SK-N-SH (cell line): ENCODE measurements at regions not wholly inside any gene's neighbourhood (a gene's known extent, or its start where the extent isn't known, plus 50 kb on each side); places are given as distances from the start of the nearest gene placed in this dataset.

Source experiments
- CTCF ChIA-PET: fragments of 300-600, 350-600 bp; formaldehyde crosslinking; extraction: SDS; loops from one replicate; lab custom pipeline; 2021; lab: Yijun Ruan, JAX
- POLR2A ChIA-PET: fragments of 350-600 bp; sonication (Branson Sonifier 250); formaldehyde crosslinking; extraction: SDS; loops from one replicate; lab custom pipeline; 2020; ENCODE audit warnings: antibody characterized with exemption, inconsistent platforms; lab: Yijun Ruan, JAX
- DNase-seq: peaks from one replicate; pipeline ENCODE4 v3.0.0; 2012
- H2AFZ ChIP-seq: fragments of 200-600 bp; sonication (generic); 2 replicates; pipeline ENCODE4 v1.8.1; 2016; ENCODE audit warnings: antibody characterized with exemption, mild to moderate bottlenecking, low read depth
- H3F3A ChIP-seq: fragments of 200-600 bp; sonication (generic); replicated peaks from 2 replicates; pipeline ENCODE3; 2016; ENCODE audit warnings: antibody characterized with exemption, mild to moderate bottlenecking; ENCODE audit not compliant: insufficient read depth
- H3K27ac ChIP-seq, 2 experiments: fragments of 200-500 bp in 1 of 2; fragments of 200-600 bp in 1 of 2; sonication (Bioruptor generic) in 1 of 2; sonication (generic), shearing (Covaris generic) in 1 of 2; 2 replicates each; pipeline versions ENCODE4 v1.5.1 to v1.6.1; 2014 to 2016; ENCODE audit warnings: low read depth in 2 of 2, inconsistent platforms in 1 of 2, low read length in 1 of 2, mild to moderate bottlenecking in 1 of 2, mixed read lengths in 1 of 2
- H3K27me3 ChIP-seq: fragments of 200-600 bp; sonication (generic), shearing (Covaris generic); 2 replicates; pipeline ENCODE4 v1.6.1; 2016; ENCODE audit warnings: mixed run types; ENCODE audit not compliant: insufficient read depth
- H3K36me3 ChIP-seq, 2 experiments: fragments of 200-500 bp in 1 of 2; fragments of 200-600 bp in 1 of 2; sonication (Bioruptor generic) in 1 of 2; sonication (generic) in 1 of 2; replicated peaks in 1 of 2; 2 replicates each; pipeline versions ENCODE3 to v1.5.1; 2014 to 2016; ENCODE audit warnings: low read length in 1 of 2, mild to moderate bottlenecking in 1 of 2; ENCODE audit not compliant: insufficient read depth in 2 of 2, control insufficient read depth in 1 of 2
- H3K4me1 ChIP-seq, 2 experiments: fragments of 200-500 bp in 1 of 2; fragments of 200-600 bp in 1 of 2; sonication (Bioruptor generic) in 1 of 2; sonication (generic), shearing (Covaris generic) in 1 of 2; 2 replicates each; pipeline versions ENCODE4 v1.5.1 to v1.6.1; 2014 to 2016; ENCODE audit warnings: low read depth in 1 of 2, low read length in 1 of 2, mixed run types in 1 of 2; ENCODE audit not compliant: insufficient read depth in 2 of 2, control insufficient read depth in 1 of 2
- H3K4me2 ChIP-seq: fragments of 200-600 bp; sonication (generic), shearing (Covaris generic); 2 replicates; pipeline ENCODE4 v1.6.1; 2017; ENCODE audit warnings: mixed run types
- H3K4me3 ChIP-seq, 2 experiments: fragments of 200-500 bp in 1 of 2; fragments of 200-600 bp in 1 of 2; sonication (Bioruptor generic) in 1 of 2; sonication (generic), shearing (Covaris generic) in 1 of 2; 2 replicates each; pipeline versions ENCODE4 v1.5.1 to v1.8.1; 2014 to 2016; ENCODE audit warnings: low read depth in 2 of 2, inconsistent platforms in 1 of 2, low read length in 1 of 2, mild to moderate bottlenecking in 1 of 2, mixed read lengths in 1 of 2, moderate library complexity in 1 of 2
- H3K79me2 ChIP-seq: fragments of 200-600 bp; sonication (generic); 2 replicates; pipeline ENCODE4 v1.8.1; 2017; ENCODE audit warnings: mild to moderate bottlenecking; ENCODE audit not compliant: insufficient read depth
- H3K9ac ChIP-seq: fragments of 200-600 bp; sonication (generic); 2 replicates; pipeline ENCODE4 v1.6.1; 2017; ENCODE audit warnings: mixed run types
- H3K9me2 ChIP-seq: fragments of 200-600 bp; sonication (generic); 2 replicates; pipeline ENCODE4 v1.6.1; 2017; ENCODE audit warnings: mixed run types
- H3K9me3 ChIP-seq: fragments of 200-600 bp; sonication (generic); 2 replicates; pipeline ENCODE4 v1.6.1; 2017; ENCODE audit warnings: mixed run types, mild to moderate bottlenecking, moderate library complexity
- H4K20me1 ChIP-seq: fragments of 200-600 bp; sonication (generic); 2 replicates; pipeline ENCODE4 v1.6.1; 2017; ENCODE audit warnings: mild to moderate bottlenecking, mixed run types; ENCODE audit not compliant: insufficient read depth
- ELF1 ChIP-seq: IDR thresholded peaks from 2 replicates; pipeline ENCODE4 v1.4.0; 2012
- EP300 ChIP-seq, 2 experiments: IDR thresholded peaks; 2 replicates each; pipeline versions ENCODE4 v1.4.0 to v1.6.1; 2012; ENCODE audit warnings: borderline replicate concordance in 1 of 2, low read depth in 1 of 2, low read length in 1 of 2
- FOSL2 ChIP-seq: IDR thresholded peaks from 2 replicates; pipeline ENCODE4 v1.4.0; 2012; ENCODE audit warnings: low read depth, mild to moderate bottlenecking, moderate library complexity, borderline replicate concordance
- FOXJ3 ChIP-seq: sonication (generic); formaldehyde crosslinking; IDR thresholded peaks from 2 replicates; pipeline ENCODE4 v1.5.1; 2020; ENCODE audit warnings: mild to moderate bottlenecking, missing genetic modification reagents
- FOXM1 ChIP-seq: IDR thresholded peaks from 2 replicates; pipeline ENCODE4 v1.4.0; 2012; ENCODE audit warnings: low read depth, mild to moderate bottlenecking
- GABPA ChIP-seq: IDR thresholded peaks from 2 replicates; pipeline ENCODE4 v1.4.0; 2012; ENCODE audit warnings: low read depth, mild to moderate bottlenecking
- JUND ChIP-seq: IDR thresholded peaks from 2 replicates; pipeline ENCODE4 v1.4.0; 2012
- MXI1 ChIP-seq: IDR thresholded peaks from 2 replicates; pipeline ENCODE4 v1.6.1; 2012; ENCODE audit warnings: mild to moderate bottlenecking, low read depth, low read length, improper control_type of control experiment
- NRF1 ChIP-seq: IDR thresholded peaks from 2 replicates; pipeline ENCODE4 v1.6.1; 2012; ENCODE audit warnings: low read depth, mild to moderate bottlenecking, low read length
- RAD21 ChIP-seq: IDR thresholded peaks from 2 replicates; pipeline ENCODE4 v1.6.1; 2012; ENCODE audit warnings: mild to moderate bottlenecking, low read length
- RFX5 ChIP-seq: IDR thresholded peaks from 2 replicates; pipeline ENCODE4 v1.6.1; 2012; ENCODE audit warnings: mild to moderate bottlenecking, improper control_type of control experiment, low read length
- RXRA ChIP-seq: IDR thresholded peaks from 2 replicates; pipeline ENCODE4 v1.4.0; 2012; ENCODE audit warnings: low read depth, mild to moderate bottlenecking, borderline replicate concordance
- SIN3A ChIP-seq: IDR thresholded peaks from 2 replicates; pipeline ENCODE4 v1.6.1; 2012; ENCODE audit warnings: low read depth, mild to moderate bottlenecking, low read length, moderate library complexity, borderline replicate concordance
- SMC3 ChIP-seq: IDR thresholded peaks from 2 replicates; pipeline ENCODE4 v1.6.1; 2012; ENCODE audit warnings: low read depth, low read length, improper control_type of control experiment
- TCF12 ChIP-seq: IDR thresholded peaks from 2 replicates; pipeline ENCODE4 v1.4.0; 2012
- TEAD4 ChIP-seq: IDR thresholded peaks from 2 replicates; pipeline ENCODE4 v1.4.0; 2012; ENCODE audit warnings: mild to moderate bottlenecking, borderline replicate concordance; ENCODE audit not compliant: insufficient read depth
- WGBS: methylation state at CpG from one replicate; pipeline ENCODE4 v1.1.6; 2017; ENCODE audit warnings: low lambda C conversion rate; 5-methylcytosine and 5-hydroxymethylcytosine counted together
- TF ChIP-seq, protein P1 (sequence below): IDR thresholded peaks from 2 replicates; pipeline ENCODE4 v1.4.0; 2012; ENCODE audit warnings: low read depth, borderline replicate concordance
- TF ChIP-seq, protein P2 (sequence below): IDR thresholded peaks from 2 replicates; pipeline ENCODE4; 2012
- TF ChIP-seq, protein P3 (sequence below): IDR thresholded peaks from 2 replicates; pipeline ENCODE4 v1.6.1; 2012; ENCODE audit warnings: mild to moderate bottlenecking, low read depth, low read length, moderate library complexity
- TF ChIP-seq, protein P4 (sequence below): fragments of 200-600 bp; sonication (generic); IDR thresholded peaks from 2 replicates; pipeline ENCODE4 v1.6.1; 2017; ENCODE audit warnings: antibody characterized with exemption, mild to moderate bottlenecking, moderate library complexity
- TF ChIP-seq, protein P5 (sequence below): fragments of 150-350 bp; IDR thresholded peaks from 2 replicates; pipeline ENCODE4 v1.6.1; 2017; ENCODE audit warnings: antibody characterized with exemption, low read length, low read depth, borderline replicate concordance
- TF ChIP-seq, protein P6 (sequence below): IDR thresholded peaks from 2 replicates; pipeline ENCODE4 v1.4.0; 2012; ENCODE audit warnings: low read depth

DNA sequence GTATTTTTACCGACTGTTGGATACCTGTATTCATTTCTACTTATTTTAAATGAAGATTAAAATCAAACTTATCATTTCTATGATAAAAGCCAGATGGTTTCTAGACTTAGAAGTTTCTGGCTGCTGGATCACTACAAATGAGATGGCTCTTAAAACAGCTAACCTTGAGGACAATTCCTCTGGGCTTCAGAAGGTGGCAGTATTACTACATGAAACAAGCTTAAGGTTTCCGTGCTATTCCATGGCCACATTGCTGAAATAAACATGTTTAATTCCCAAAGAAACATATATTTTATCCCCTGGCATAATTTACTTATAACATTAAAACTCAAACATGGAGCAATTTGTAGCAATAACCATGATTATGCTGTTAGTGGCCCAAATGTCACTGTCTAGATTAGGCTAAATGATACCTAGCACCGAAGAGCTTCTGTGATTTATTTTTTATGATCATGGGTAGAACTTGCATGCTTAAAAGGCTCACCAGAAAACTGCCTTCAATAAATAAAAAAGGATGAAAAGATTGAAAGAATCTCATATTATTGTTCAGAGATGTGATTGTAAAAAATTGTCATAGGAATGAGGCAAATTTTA is 204.0 kb upstream of the NANOGP8 start:
- TF ChIP-seq MXI1 (no peak), FOXM1 (no peak), SIN3A (no peak), NRF1 (no peak), TCF12 (no peak), ELF1 (no peak), TEAD4 (0 out of 2 replicates have a peak, but pooled peaks have one; percentile 1), GABPA (no peak), JUND (no peak), RAD21 (peak; percentile 97), RXRA (no peak), SMC3 (peak; percentile 84), FOSL2 (no peak), EP300 (IDR thresholded peaks at IDR 0.05; ENCODE audit: borderline replicate concordance in 1 of 2, low read depth in 1 of 2, low read length in 1 of 2) (0 out of 4 replicates have a peak, but pooled peaks of 1 of the 2 experiments have one; percentile 2), RFX5 (no peak), FOXJ3 (CRISPR knock-in tag) (no peak)
- TF ChIP-seq, protein P1, sequence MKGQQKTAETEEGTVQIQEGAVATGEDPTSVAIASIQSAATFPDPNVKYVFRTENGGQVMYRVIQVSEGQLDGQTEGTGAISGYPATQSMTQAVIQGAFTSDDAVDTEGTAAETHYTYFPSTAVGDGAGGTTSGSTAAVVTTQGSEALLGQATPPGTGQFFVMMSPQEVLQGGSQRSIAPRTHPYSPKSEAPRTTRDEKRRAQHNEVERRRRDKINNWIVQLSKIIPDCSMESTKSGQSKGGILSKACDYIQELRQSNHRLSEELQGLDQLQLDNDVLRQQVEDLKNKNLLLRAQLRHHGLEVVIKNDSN, result no peak
- TF ChIP-seq, protein P2, sequence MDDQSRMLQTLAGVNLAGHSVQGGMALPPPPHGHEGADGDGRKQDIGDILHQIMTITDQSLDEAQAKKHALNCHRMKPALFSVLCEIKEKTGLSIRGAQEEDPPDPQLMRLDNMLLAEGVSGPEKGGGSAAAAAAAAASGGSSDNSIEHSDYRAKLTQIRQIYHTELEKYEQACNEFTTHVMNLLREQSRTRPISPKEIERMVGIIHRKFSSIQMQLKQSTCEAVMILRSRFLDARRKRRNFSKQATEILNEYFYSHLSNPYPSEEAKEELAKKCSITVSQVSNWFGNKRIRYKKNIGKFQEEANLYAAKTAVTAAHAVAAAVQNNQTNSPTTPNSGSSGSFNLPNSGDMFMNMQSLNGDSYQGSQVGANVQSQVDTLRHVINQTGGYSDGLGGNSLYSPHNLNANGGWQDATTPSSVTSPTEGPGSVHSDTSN, result no peak
- TF ChIP-seq, protein P3, sequence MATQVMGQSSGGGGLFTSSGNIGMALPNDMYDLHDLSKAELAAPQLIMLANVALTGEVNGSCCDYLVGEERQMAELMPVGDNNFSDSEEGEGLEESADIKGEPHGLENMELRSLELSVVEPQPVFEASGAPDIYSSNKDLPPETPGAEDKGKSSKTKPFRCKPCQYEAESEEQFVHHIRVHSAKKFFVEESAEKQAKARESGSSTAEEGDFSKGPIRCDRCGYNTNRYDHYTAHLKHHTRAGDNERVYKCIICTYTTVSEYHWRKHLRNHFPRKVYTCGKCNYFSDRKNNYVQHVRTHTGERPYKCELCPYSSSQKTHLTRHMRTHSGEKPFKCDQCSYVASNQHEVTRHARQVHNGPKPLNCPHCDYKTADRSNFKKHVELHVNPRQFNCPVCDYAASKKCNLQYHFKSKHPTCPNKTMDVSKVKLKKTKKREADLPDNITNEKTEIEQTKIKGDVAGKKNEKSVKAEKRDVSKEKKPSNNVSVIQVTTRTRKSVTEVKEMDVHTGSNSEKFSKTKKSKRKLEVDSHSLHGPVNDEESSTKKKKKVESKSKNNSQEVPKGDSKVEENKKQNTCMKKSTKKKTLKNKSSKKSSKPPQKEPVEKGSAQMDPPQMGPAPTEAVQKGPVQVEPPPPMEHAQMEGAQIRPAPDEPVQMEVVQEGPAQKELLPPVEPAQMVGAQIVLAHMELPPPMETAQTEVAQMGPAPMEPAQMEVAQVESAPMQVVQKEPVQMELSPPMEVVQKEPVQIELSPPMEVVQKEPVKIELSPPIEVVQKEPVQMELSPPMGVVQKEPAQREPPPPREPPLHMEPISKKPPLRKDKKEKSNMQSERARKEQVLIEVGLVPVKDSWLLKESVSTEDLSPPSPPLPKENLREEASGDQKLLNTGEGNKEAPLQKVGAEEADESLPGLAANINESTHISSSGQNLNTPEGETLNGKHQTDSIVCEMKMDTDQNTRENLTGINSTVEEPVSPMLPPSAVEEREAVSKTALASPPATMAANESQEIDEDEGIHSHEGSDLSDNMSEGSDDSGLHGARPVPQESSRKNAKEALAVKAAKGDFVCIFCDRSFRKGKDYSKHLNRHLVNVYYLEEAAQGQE, result no peak
- TF ChIP-seq, protein P4, sequence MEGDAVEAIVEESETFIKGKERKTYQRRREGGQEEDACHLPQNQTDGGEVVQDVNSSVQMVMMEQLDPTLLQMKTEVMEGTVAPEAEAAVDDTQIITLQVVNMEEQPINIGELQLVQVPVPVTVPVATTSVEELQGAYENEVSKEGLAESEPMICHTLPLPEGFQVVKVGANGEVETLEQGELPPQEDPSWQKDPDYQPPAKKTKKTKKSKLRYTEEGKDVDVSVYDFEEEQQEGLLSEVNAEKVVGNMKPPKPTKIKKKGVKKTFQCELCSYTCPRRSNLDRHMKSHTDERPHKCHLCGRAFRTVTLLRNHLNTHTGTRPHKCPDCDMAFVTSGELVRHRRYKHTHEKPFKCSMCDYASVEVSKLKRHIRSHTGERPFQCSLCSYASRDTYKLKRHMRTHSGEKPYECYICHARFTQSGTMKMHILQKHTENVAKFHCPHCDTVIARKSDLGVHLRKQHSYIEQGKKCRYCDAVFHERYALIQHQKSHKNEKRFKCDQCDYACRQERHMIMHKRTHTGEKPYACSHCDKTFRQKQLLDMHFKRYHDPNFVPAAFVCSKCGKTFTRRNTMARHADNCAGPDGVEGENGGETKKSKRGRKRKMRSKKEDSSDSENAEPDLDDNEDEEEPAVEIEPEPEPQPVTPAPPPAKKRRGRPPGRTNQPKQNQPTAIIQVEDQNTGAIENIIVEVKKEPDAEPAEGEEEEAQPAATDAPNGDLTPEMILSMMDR, result peak; percentile 91
- TF ChIP-seq, protein P5, sequence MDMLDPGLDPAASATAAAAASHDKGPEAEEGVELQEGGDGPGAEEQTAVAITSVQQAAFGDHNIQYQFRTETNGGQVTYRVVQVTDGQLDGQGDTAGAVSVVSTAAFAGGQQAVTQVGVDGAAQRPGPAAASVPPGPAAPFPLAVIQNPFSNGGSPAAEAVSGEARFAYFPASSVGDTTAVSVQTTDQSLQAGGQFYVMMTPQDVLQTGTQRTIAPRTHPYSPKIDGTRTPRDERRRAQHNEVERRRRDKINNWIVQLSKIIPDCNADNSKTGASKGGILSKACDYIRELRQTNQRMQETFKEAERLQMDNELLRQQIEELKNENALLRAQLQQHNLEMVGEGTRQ, result no peak
- TF ChIP-seq, protein P6, sequence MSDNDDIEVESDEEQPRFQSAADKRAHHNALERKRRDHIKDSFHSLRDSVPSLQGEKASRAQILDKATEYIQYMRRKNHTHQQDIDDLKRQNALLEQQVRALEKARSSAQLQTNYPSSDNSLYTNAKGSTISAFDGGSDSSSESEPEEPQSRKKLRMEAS, result no peak
- TF ChIP-seq, all 33 proteins: peak for 5
- Histone ChIP-seq H3K9ac (no peak overlapping the region), H3K36me3 (no peaks in the 10 kb centered on the region), H3K4me2 (no peak overlapping the region), H3K4me3 (no peak overlapping the region), H3K79me2 (no peaks in the 10 kb centered on the region), H3K27ac (peak overlapping the region in 1 of 2 experiments; percentile 90; a peak in 2 of 4 replicates), H3K9me2 (no peaks in the 10 kb centered on the region), H2AFZ (no peak overlapping the region), H3F3A (peaks cover 14% of the 10 kb centered on the region), H3K9me3 (no peaks in the 10 kb centered on the region), H3K4me1 (peaks cover 13 to 36% of the 10 kb centered on the region in 2 experiments; a peak in 3 of 4 replicates), H3K27me3 (no peaks in the 10 kb centered on the region), H4K20me1 (no peaks in the 10 kb centered on the region)
- peak; percentile 58 for DNase-seq
- CTCF ChIA-PET, result interaction anchor here (0.6 to 4.6 kb wide), 43 partner anchors 10 to 1844 kb away, joined by 3 to 128 read pairs (median 4); no protein-coding TSS in a partner anchor
- POLR2A ChIA-PET, result interaction anchor here (0.6 to 1.6 kb wide), 7 partner anchors 24 to 1836 kb away, joined by 3 to 4 read pairs (median 3); partner anchors contain the start of gene DPH6
- WGBS, result 35% methylated on average over 3 of the region's 3 CpGs
